ENCODE measurements at regions not wholly inside any gene's neighbourhood (a gene's known extent, or its start where the extent isn't known, plus 50 kb on each side); places are given as distances from the start of the nearest gene placed in this dataset.

- Mint-ChIP-seq H3K36me3 (no peaks in the 10 kb centered on the region), H3K4me3 (no peak overlapping the region), H3K9me3 (no peaks in the 10 kb centered on the region), H3K27ac (no peak overlapping the region), H3K4me1 (no peaks in the 10 kb centered on the region), H3K27me3 (ENCODE audit: low read depth) (no peaks in the 10 kb centered on the region; the same call in 1 of the 2 replicates)
- DNase-seq (ENCODE audit: low spot score) (no peak), ATAC-seq (no peak)
- ChIA-PET POLR2A (no interaction called here), CTCF (no interaction called here)
- TF ChIP-seq ZBTB21 (CRISPR knock-in tag; IDR thresholded peaks at IDR 0.05; ENCODE audit: borderline replicate concordance): no peak
- no peak for TF ChIP-seq CDX4 (CRISPR knock-in tag; IDR thresholded peaks at IDR 0.05; ENCODE audit: borderline replicate concordance)
- no peak for TF ChIP-seq ELF4 (CRISPR knock-in tag; IDR thresholded peaks at IDR 0.05; ENCODE audit: low read depth)
- no peak for TF ChIP-seq ZNF396 (CRISPR knock-in tag; IDR thresholded peaks at IDR 0.05; ENCODE audit: borderline replicate concordance)
- no peak for TF ChIP-seq TCF7 (CRISPR knock-in tag; IDR thresholded peaks at IDR 0.05; ENCODE audit: low read depth)
- TF ChIP-seq IRF2 (CRISPR knock-in tag; IDR thresholded peaks at IDR 0.05; ENCODE audit: borderline replicate concordance, low read depth): no peak
- TF ChIP-seq AFF4 (CRISPR knock-in tag; IDR thresholded peaks at IDR 0.05; ENCODE audit: borderline replicate concordance): no peak
- TF ChIP-seq ZNF671 (CRISPR knock-in tag; IDR thresholded peaks at IDR 0.05): no peak
- no peak for TF ChIP-seq ZNF416 (CRISPR knock-in tag; IDR thresholded peaks at IDR 0.05)
- TF ChIP-seq USF1 (CRISPR knock-in tag; IDR thresholded peaks at IDR 0.05): no peak
- TF ChIP-seq TEAD1 (CRISPR knock-in tag; IDR thresholded peaks at IDR 0.05): no peak
- no peak for TF ChIP-seq FOXP4 (CRISPR knock-in tag; IDR thresholded peaks at IDR 0.05)
- no peak for TF ChIP-seq PRRX2 (CRISPR knock-in tag; IDR thresholded peaks at IDR 0.05)
- no peak for TF ChIP-seq ZNF263 (CRISPR knock-in tag; IDR thresholded peaks at IDR 0.05; ENCODE audit: low read depth)
- TF ChIP-seq ARID4B (CRISPR knock-in tag; IDR thresholded peaks at IDR 0.05; ENCODE audit: borderline replicate concordance): no peak
- TF ChIP-seq ZNF512 (CRISPR knock-in tag; IDR thresholded peaks at IDR 0.05; ENCODE audit: borderline replicate concordance): no peak
Observed at GRCh38 chr2:198390670-198391069, 586.3 kb downstream of the PLCL1 start.

Data from WTC11 (cell line).